ENCODE measurements at regions not wholly inside any gene's neighbourhood (a gene's known extent, or its start where the extent isn't known, plus 50 kb on each side); places are given as distances from the start of the nearest gene placed in this dataset.
"Not testable (repeated sequence)": the region's sequence is repeated elsewhere in the genome, so short reads cannot be mapped to it uniquely, and the experiment has no call there.

GRCh38 chr3:151591441-151591840, 130.6 kb upstream of the IGSF10 start:
- no peaks in the 10 kb centered on the region for H3K9me3 Mint-ChIP-seq
- no peaks in the 10 kb centered on the region for H3K4me1 Mint-ChIP-seq (ENCODE audit: low read depth)
- CTCF ChIA-PET: no interaction called here
- H3K36me3 Mint-ChIP-seq: no peaks in the 10 kb centered on the region
- POLR2A ChIA-PET: no interaction called here
- peaks cover 2% of the 10 kb centered on the region for H3K27me3 Mint-ChIP-seq
- H3K27ac Mint-ChIP-seq: no peak overlapping the region
- no peak for DNase-seq
- no peak overlapping the region for H3K4me3 Mint-ChIP-seq
- intact Hi-C loops (cut with micrococcal nuclease): no loop called here

GRCh38 chr3:151589311-151589710, 128.4 kb upstream of the IGSF10 start:
- intact Hi-C loops (cut with micrococcal nuclease): no loop called here
- H3K27ac Mint-ChIP-seq: no peak overlapping the region
- DNase-seq: no peak
- no peaks in the 10 kb centered on the region for H3K9me3 Mint-ChIP-seq
- peaks cover 2% of the 10 kb centered on the region for H3K27me3 Mint-ChIP-seq
- POLR2A ChIA-PET: no interaction called here
- H3K4me1 Mint-ChIP-seq (ENCODE audit: low read depth): no peaks in the 10 kb centered on the region
- CTCF ChIA-PET: no interaction called here
- H3K36me3 Mint-ChIP-seq: no peaks in the 10 kb centered on the region
- no peak overlapping the region for H3K4me3 Mint-ChIP-seq

- intact Hi-C loops (cut with micrococcal nuclease); H3K27ac Mint-ChIP-seq; H3K27me3 Mint-ChIP-seq; POLR2A ChIA-PET; H3K36me3 Mint-ChIP-seq; H3K4me1 Mint-ChIP-seq (ENCODE audit: low read depth); DNase-seq; H3K4me3 Mint-ChIP-seq; H3K9me3 Mint-ChIP-seq; CTCF ChIA-PET: not testable (repeated sequence)
These were observed 126.8 kb upstream of the IGSF10 start for GRCh38 chr3:151587659-151588058.

- ChIA-PET CTCF (no interaction called here), POLR2A (no interaction called here)
- Mint-ChIP-seq H3K36me3 (no peaks in the 10 kb centered on the region), H3K4me3 (no peak overlapping the region), H3K27me3 (peaks cover 2% of the 10 kb centered on the region), H3K4me1 (ENCODE audit: low read depth) (no peaks in the 10 kb centered on the region), H3K9me3 (no peaks in the 10 kb centered on the region), H3K27ac (no peak overlapping the region)
- intact Hi-C loops (cut with micrococcal nuclease): no loop called here
- DNase-seq: no peak
These were observed 123.7 kb upstream of the IGSF10 start for GRCh38 chr3:151584566-151584965.

GRCh38 chr3:151581035-151581434, 120.2 kb upstream of the IGSF10 start:
- Mint-ChIP-seq H3K9me3 (no peaks in the 10 kb centered on the region), H3K4me1 (ENCODE audit: low read depth) (no peaks in the 10 kb centered on the region), H3K27ac (no peak overlapping the region), H3K27me3 (peaks cover 1% of the 10 kb centered on the region), H3K4me3 (no peak overlapping the region), H3K36me3 (no peaks in the 10 kb centered on the region)
- CTCF ChIA-PET: no interaction called here
- POLR2A ChIA-PET: no interaction called here
- intact Hi-C loops (cut with micrococcal nuclease): no loop called here
- DNase-seq: no peak

GRCh38 chr3:151580591-151580990, 119.7 kb upstream of the IGSF10 start:
- ChIA-PET CTCF (no interaction called here), POLR2A (no interaction called here)
- Mint-ChIP-seq H3K27me3 (peaks cover 1% of the 10 kb centered on the region), H3K9me3 (no peaks in the 10 kb centered on the region), H3K4me1 (ENCODE audit: low read depth) (no peaks in the 10 kb centered on the region), H3K4me3 (no peak overlapping the region), H3K27ac (no peak overlapping the region), H3K36me3 (no peaks in the 10 kb centered on the region)
- no peak for DNase-seq
- intact Hi-C loops (cut with micrococcal nuclease): no loop called here

GRCh38 chr3:151579571-151580270, 118.9 kb upstream of the IGSF10 start:
- CTCF ChIA-PET: no interaction called here
- intact Hi-C loops (cut with micrococcal nuclease): no loop called here
- H3K27ac Mint-ChIP-seq: no peak overlapping the region
- no peaks in the 10 kb centered on the region for H3K9me3 Mint-ChIP-seq
- DNase-seq: no peak
- peaks cover 1% of the 10 kb centered on the region for H3K27me3 Mint-ChIP-seq
- POLR2A ChIA-PET: no interaction called here
- H3K4me3 Mint-ChIP-seq: no peak overlapping the region
- no peaks in the 10 kb centered on the region for H3K36me3 Mint-ChIP-seq
- H3K4me1 Mint-ChIP-seq (ENCODE audit: low read depth): no peaks in the 10 kb centered on the region

- Mint-ChIP-seq H3K4me1 (ENCODE audit: low read depth) (no peaks in the 10 kb centered on the region), H3K27ac (no peak overlapping the region), H3K9me3 (no peaks in the 10 kb centered on the region), H3K4me3 (no peak overlapping the region), H3K27me3 (peaks cover 1% of the 10 kb centered on the region), H3K36me3 (no peaks in the 10 kb centered on the region)
- intact Hi-C loops (cut with micrococcal nuclease): no loop called here
- DNase-seq: no peak
- ChIA-PET CTCF (no interaction called here), POLR2A (no interaction called here)
These were observed 117.6 kb upstream of the IGSF10 start for GRCh38 chr3:151578495-151578894.

DNA sequence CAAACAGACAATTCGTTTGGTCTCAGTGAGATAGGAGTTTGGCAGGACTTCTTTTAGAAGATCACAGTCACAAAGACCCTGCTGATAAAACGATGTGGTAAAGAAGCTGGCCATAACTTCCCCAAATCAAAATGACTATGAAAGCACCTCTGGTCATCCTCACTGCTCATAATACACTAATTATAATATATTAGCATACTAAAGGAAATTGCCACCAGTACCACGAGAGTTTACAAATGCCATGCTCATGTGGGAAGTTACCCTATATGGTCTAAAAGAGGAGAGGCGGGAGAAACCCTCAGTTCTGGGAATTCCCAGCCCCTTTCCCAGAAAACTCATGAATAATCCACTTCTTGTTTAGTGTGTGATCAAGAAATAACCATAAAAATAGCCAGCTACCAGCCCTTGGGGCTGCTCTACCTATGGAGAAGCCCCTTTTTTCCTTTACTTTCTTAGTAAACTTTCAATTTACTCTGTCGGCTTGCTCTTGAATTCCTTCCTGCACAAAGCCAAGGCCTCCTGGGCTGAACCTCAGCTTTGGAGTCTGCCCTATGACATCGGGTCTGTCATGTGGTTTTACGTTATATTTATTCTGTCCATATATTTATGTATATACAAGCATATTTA, 115.8 kb upstream of the IGSF10 start:
- ChIA-PET CTCF (no interaction called here), POLR2A (no interaction called here)
- intact Hi-C loops (cut with micrococcal nuclease): no loop called here
- no peak for DNase-seq
- H3K4me1 Mint-ChIP-seq (ENCODE audit: low read depth): no peaks in the 10 kb centered on the region
- no peaks in the 10 kb centered on the region for H3K9me3 Mint-ChIP-seq
- no peak overlapping the region for H3K4me3 Mint-ChIP-seq
- H3K27me3 Mint-ChIP-seq: peaks cover 2% of the 10 kb centered on the region
- no peak overlapping the region for H3K27ac Mint-ChIP-seq
- no peaks in the 10 kb centered on the region for H3K36me3 Mint-ChIP-seq

DNA sequence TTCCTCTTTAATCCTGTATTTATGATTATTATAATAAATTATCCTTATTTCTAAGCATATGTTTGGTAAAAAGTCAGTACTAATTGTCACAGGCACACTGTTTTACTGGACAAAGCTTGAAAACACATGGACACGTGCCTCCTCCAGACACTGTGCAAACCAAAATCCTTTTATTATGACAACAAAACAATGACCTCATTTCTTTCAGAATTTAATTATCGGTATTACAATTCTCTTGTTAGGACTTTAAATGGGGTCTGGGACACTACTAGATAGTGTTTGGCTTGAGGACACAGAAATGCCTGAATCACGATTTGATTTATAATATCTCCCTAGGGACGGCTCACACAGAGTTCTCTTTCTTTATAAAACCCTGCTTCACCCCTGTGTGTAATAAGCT, 107.3 kb upstream of the IGSF10 start:
- ChIA-PET CTCF (no interaction called here), POLR2A (no interaction called here)
- Mint-ChIP-seq H3K9me3 (no peaks in the 10 kb centered on the region), H3K36me3 (no peaks in the 10 kb centered on the region), H3K4me3 (no peak overlapping the region), H3K4me1 (ENCODE audit: low read depth) (no peaks in the 10 kb centered on the region), H3K27me3 (no peaks in the 10 kb centered on the region), H3K27ac (no peak overlapping the region)
- intact Hi-C loops (cut with micrococcal nuclease): no loop called here
- no peak for DNase-seq

- Mint-ChIP-seq H3K27me3 (no peaks in the 10 kb centered on the region), H3K4me3 (no peak overlapping the region), H3K36me3 (no peaks in the 10 kb centered on the region), H3K9me3 (no peaks in the 10 kb centered on the region), H3K4me1 (ENCODE audit: low read depth) (no peaks in the 10 kb centered on the region), H3K27ac (no peak overlapping the region)
- no peak for DNase-seq
- POLR2A ChIA-PET: no interaction called here
- intact Hi-C loops (cut with micrococcal nuclease): no loop called here
- CTCF ChIA-PET: no interaction called here
These were observed 106.6 kb upstream of the IGSF10 start for GRCh38 chr3:151567477-151567876.

DNA sequence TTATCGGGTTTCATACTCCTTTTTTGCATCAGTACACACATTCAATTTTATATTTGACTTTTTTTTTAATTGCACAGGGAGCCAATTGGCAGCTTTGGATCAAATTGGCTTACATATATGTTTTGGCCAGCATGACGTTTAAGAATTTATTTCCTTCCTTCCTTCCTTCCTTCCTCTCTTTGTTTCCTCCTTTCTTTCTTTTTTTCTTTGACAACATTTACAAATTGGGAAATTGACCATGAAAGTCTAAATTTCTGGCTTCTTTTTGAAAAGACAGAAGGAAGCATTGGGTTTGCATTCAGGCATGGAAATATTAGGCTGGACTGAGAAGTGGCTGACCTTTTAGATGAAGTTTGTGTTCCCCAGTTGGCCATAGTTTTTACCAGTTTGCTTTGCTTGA, 103.4 kb upstream of the IGSF10 start:
- DNase-seq: no peak
- CTCF ChIA-PET: no interaction called here
- no peaks in the 10 kb centered on the region for H3K9me3 Mint-ChIP-seq
- POLR2A ChIA-PET: no interaction called here
- H3K27me3 Mint-ChIP-seq: no peaks in the 10 kb centered on the region
- intact Hi-C loops (cut with micrococcal nuclease): no loop called here
- no peak overlapping the region for H3K27ac Mint-ChIP-seq
- no peaks in the 10 kb centered on the region for H3K4me1 Mint-ChIP-seq (ENCODE audit: low read depth)
- H3K4me3 Mint-ChIP-seq: no peak overlapping the region
- no peaks in the 10 kb centered on the region for H3K36me3 Mint-ChIP-seq

- H3K27me3 Mint-ChIP-seq: no peaks in the 10 kb centered on the region
- ChIA-PET POLR2A (no interaction called here), CTCF (no interaction called here)
- no peaks in the 10 kb centered on the region for H3K9me3 Mint-ChIP-seq
- H3K27ac Mint-ChIP-seq: no peak overlapping the region
- DNase-seq: no peak
- H3K4me3 Mint-ChIP-seq: no peak overlapping the region
- no peaks in the 10 kb centered on the region for H3K36me3 Mint-ChIP-seq
- H3K4me1 Mint-ChIP-seq (ENCODE audit: low read depth): no peaks in the 10 kb centered on the region
- intact Hi-C loops (cut with micrococcal nuclease): no loop called here
These were observed 102.4 kb upstream of the IGSF10 start for GRCh38 chr3:151563305-151563704.
